ENCODE measurements at regions not wholly inside any gene's neighbourhood (a gene's known extent, or its start where the extent isn't known, plus 50 kb on each side); places are given as distances from the start of the nearest gene placed in this dataset.

DNA sequence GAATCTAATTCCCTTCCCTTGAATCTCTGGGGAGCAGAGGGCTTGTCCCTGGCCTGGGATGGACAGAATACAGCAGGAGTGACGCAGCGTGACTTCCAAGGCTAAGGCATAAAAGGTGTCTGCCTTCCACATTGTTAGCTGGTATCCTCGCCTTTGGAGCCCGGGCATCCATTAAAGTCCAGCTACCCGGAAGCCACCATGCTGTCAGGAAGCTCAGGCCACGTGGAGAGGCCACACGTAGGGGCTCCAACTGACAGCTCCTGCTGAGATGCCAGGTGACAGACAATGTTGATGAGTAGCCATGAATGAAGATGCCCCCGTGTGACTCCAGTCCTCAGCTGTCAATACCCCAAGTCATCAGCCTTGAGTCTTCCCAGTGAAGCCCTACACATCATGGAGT lies 99.9 kb downstream of the OAT start:
- TF ChIP-seq, protein P1, sequence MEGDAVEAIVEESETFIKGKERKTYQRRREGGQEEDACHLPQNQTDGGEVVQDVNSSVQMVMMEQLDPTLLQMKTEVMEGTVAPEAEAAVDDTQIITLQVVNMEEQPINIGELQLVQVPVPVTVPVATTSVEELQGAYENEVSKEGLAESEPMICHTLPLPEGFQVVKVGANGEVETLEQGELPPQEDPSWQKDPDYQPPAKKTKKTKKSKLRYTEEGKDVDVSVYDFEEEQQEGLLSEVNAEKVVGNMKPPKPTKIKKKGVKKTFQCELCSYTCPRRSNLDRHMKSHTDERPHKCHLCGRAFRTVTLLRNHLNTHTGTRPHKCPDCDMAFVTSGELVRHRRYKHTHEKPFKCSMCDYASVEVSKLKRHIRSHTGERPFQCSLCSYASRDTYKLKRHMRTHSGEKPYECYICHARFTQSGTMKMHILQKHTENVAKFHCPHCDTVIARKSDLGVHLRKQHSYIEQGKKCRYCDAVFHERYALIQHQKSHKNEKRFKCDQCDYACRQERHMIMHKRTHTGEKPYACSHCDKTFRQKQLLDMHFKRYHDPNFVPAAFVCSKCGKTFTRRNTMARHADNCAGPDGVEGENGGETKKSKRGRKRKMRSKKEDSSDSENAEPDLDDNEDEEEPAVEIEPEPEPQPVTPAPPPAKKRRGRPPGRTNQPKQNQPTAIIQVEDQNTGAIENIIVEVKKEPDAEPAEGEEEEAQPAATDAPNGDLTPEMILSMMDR (IDR thresholded peaks at IDR 0.05; ENCODE audit: low read depth, low read length), result no peak

DNA sequence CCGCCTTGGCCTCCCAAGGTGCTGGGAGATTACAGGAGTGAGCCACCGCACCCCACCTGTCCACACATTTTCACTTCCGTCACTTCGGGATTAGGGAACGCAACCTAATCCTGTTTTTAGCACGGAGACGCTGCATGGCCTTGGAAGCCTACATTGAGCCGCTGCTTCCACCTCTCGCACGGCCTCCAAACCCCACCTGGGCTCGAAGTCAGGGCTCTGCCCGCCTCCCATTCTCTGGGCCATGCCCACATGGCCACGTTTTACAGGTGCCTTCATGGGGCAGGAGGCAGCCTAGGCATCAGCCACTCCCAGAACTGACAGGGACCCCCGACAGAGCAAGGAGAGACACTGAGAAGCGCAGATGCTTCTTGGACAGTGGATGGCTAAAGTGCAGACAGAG lies 100.6 kb downstream of the OAT start:
- H3K4me3 ChIP-seq (ENCODE audit: low read depth, low read length), result no peak overlapping the region
- H3K9me3 ChIP-seq (ENCODE audit: control insufficient read depth, insufficient read depth, low read length), result peaks cover 11% of the 10 kb centered on the region
- ChIA-PET CTCF (no interaction called here), POLR2A (no interaction called here)
- H3K27ac ChIP-seq (ENCODE audit: low read depth, low read length), result no peak overlapping the region
- no peak for DNase-seq (ENCODE audit: low read depth, low spot score)
- TF ChIP-seq, protein P1 (IDR thresholded peaks at IDR 0.05; ENCODE audit: low read depth, low read length), result no peak
- peaks cover 2% of the 10 kb centered on the region for H3K27me3 ChIP-seq (ENCODE audit: control insufficient read depth, insufficient read depth, low read length)

More for the DNA sequence above, 99.9 kb downstream of the OAT start:
- Histone ChIP-seq H3K27me3 (ENCODE audit: control insufficient read depth, insufficient read depth, low read length) (peaks cover 2% of the 10 kb centered on the region), H3K4me3 (ENCODE audit: low read depth, low read length) (no peak overlapping the region), H3K9me3 (ENCODE audit: control insufficient read depth, insufficient read depth, low read length) (peaks cover 11% of the 10 kb centered on the region), H3K27ac (ENCODE audit: low read depth, low read length) (no peak overlapping the region)
- no peak for DNase-seq (ENCODE audit: low read depth, low spot score)
- CTCF ChIA-PET, result no interaction called here
- POLR2A ChIA-PET, result no interaction called here

DNA sequence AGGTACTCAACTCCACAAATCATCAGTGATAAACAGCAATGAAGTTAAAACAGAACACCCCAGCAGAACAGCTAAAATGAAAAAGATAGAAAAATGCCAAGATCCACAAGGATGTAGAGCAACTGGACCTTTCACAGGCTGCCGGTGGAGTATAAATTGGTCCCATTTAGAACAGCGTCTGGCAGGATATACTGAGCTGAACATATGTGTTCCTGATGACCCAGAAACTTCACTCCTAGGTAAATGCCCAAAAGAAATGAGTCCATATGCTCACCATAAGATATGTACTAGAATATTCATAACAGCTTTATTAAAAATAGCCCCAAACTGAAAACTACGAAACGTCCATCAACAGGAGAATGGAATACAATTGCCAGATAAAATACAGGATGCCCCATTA lies 102.4 kb downstream of the OAT start:
- Histone ChIP-seq H3K4me3 (ENCODE audit: low read depth, low read length) (no peak overlapping the region), H3K27me3 (ENCODE audit: control insufficient read depth, insufficient read depth, low read length) (peaks cover 2% of the 10 kb centered on the region), H3K9me3 (ENCODE audit: control insufficient read depth, insufficient read depth, low read length) (peaks cover 6% of the 10 kb centered on the region), H3K27ac (ENCODE audit: low read depth, low read length) (no peak overlapping the region)
- DNase-seq (ENCODE audit: low read depth, low spot score), result no peak
- CTCF ChIA-PET, result no interaction called here
- POLR2A ChIA-PET, result no interaction called here
- TF ChIP-seq, protein P1 (IDR thresholded peaks at IDR 0.05; ENCODE audit: low read depth, low read length), result no peak

DNA sequence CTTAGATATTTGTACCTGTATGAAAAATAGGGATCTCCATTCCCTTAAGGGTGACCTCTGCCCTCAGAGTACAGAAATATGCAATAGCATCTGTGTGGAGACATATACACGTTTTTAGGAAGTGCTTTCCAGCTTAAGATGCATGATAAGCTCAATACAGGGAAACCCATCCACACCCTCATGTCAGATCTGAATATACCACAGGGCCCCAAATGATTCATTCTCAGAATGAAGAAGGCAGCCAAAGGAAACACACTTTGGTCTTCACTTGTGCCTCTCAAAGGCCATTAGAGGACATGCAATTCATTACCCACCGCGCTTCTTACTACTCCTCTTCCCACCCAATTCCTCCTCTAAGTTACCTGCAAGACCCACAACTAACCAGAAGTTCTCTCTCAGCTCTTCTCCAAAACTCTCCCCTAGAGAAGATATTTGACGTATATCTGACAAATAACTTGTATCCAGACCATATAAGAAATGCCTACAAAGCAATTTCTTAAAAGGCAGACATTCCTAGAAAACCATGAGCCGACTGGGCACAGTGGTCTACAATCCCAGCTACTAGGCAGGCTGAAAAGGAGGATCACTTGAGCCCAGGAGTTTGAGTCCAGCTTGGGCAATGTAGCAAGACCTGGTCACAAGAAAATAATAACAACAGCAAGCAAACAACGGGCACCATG lies 103.0 kb downstream of the OAT start:
- H3K27ac ChIP-seq (ENCODE audit: low read depth, low read length), result no peak overlapping the region
- POLR2A ChIA-PET, result no interaction called here
- CTCF ChIA-PET, result no interaction called here
- peaks cover 6% of the 10 kb centered on the region for H3K9me3 ChIP-seq (ENCODE audit: control insufficient read depth, insufficient read depth, low read length)
- no peak for DNase-seq (ENCODE audit: low read depth, low spot score)
- peaks cover 2% of the 10 kb centered on the region for H3K27me3 ChIP-seq (ENCODE audit: control insufficient read depth, insufficient read depth, low read length)
- TF ChIP-seq, protein P1 (IDR thresholded peaks at IDR 0.05; ENCODE audit: low read depth, low read length), result no peak
- H3K4me3 ChIP-seq (ENCODE audit: low read depth, low read length), result no peak overlapping the region

DNA sequence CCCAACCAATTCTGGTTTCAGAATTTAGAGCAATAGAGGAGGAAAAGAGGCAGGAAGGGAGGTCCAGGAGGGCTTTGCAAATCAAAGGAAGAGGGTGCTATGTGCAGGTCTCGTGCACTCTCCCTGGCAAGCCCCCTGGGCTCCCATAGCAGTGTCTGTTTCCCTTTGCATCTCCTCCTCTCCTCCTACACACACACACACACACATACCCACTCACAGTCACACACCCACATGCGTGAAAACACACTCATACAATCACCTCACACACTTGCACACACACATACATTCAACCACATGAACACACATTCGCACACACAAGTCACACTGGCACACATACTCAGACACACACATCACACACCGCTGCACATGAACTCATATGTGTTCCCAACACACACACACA lies 105.3 kb downstream of the OAT start:
- peaks cover 2% of the 10 kb centered on the region for H3K27me3 ChIP-seq (ENCODE audit: control insufficient read depth, insufficient read depth, low read length)
- no peak for DNase-seq (ENCODE audit: low read depth, low spot score)
- CTCF ChIA-PET, result no interaction called here
- no peak overlapping the region for H3K27ac ChIP-seq (ENCODE audit: low read depth, low read length)
- TF ChIP-seq, protein P1 (IDR thresholded peaks at IDR 0.05; ENCODE audit: low read depth, low read length), result no peak
- peaks cover 6% of the 10 kb centered on the region; the same call in 1 of the 2 replicates for H3K9me3 ChIP-seq (ENCODE audit: control insufficient read depth, insufficient read depth, low read length)
- H3K4me3 ChIP-seq (ENCODE audit: low read depth, low read length), result no peak overlapping the region
- POLR2A ChIA-PET, result no interaction called here
